ENCODE measurements at regions not wholly inside any gene's neighbourhood (a gene's known extent, or its start where the extent isn't known, plus 50 kb on each side); places are given as distances from the start of the nearest gene placed in this dataset.

GRCh38 chr6:168903613-168904345 is 349.9 kb downstream of the THBS2 start:
- Mint-ChIP-seq H3K9me3 (peaks cover 7% of the 10 kb centered on the region), H3K27me3 (ENCODE audit: insufficient read depth, low read depth) (peaks cover 6% of the 10 kb centered on the region), H3K27ac (no peak overlapping the region), H3K4me3 (no peak overlapping the region), H3K36me3 (peaks cover 2% of the 10 kb centered on the region), H3K4me1 (peaks cover 7% of the 10 kb centered on the region)
- no peak for DNase-seq (ENCODE audit: low spot score)
- H3K4me1 ChIP-seq: no peaks in the 10 kb centered on the region
- H3K9me3 ChIP-seq (ENCODE audit: low read depth): no peaks in the 10 kb centered on the region
- no peaks in the 10 kb centered on the region for H3K36me3 ChIP-seq
- H3K4me2 ChIP-seq: no peak overlapping the region
- H3K27ac ChIP-seq: no peak overlapping the region
- no peak overlapping the region for H3K9ac ChIP-seq
- H3F3A ChIP-seq (ENCODE audit: low read depth): no peaks in the 10 kb centered on the region
- H3K4me3 ChIP-seq: no peak overlapping the region
- no peaks in the 10 kb centered on the region for H3K27me3 ChIP-seq
- no peaks in the 10 kb centered on the region for H3K79me2 ChIP-seq (ENCODE audit: low read depth)
- TF ChIP-seq EZH2phosphoT487 (IDR thresholded peaks at IDR 0.05) (no peak), CTCF (IDR thresholded peaks at IDR 0.05) (no peak), EZH2 (IDR thresholded peaks at IDR 0.05) (no peak)
- no peaks in the 10 kb centered on the region for H4K20me1 ChIP-seq (ENCODE audit: low read depth)
- H2AFZ ChIP-seq (replicated peaks): no peak overlapping the region

GRCh38 chr6:168902075-168902474 is 351.6 kb downstream of the THBS2 start:
- Histone ChIP-seq H3K27me3 (no peaks in the 10 kb centered on the region), H2AFZ (replicated peaks) (no peak overlapping the region), H3K27ac (no peak overlapping the region), H3K36me3 (no peaks in the 10 kb centered on the region), H3F3A (ENCODE audit: low read depth) (no peaks in the 10 kb centered on the region), H3K79me2 (ENCODE audit: low read depth) (no peaks in the 10 kb centered on the region), H3K9me3 (ENCODE audit: low read depth) (no peaks in the 10 kb centered on the region), H3K4me1 (no peaks in the 10 kb centered on the region), H3K9ac (no peak overlapping the region), H4K20me1 (ENCODE audit: low read depth) (no peaks in the 10 kb centered on the region), H3K4me3 (no peak overlapping the region), H3K4me2 (no peak overlapping the region)
- TF ChIP-seq EZH2phosphoT487 (IDR thresholded peaks at IDR 0.05) (no peak), EZH2 (IDR thresholded peaks at IDR 0.05) (no peak), CTCF (IDR thresholded peaks at IDR 0.05) (no peak)
- Mint-ChIP-seq H3K36me3 (peaks cover 2% of the 10 kb centered on the region), H3K27ac (no peak overlapping the region), H3K27me3 (ENCODE audit: insufficient read depth, low read depth) (peaks cover 6% of the 10 kb centered on the region), H3K4me1 (peaks cover 7% of the 10 kb centered on the region), H3K9me3 (peaks cover 7% of the 10 kb centered on the region), H3K4me3 (no peak overlapping the region)
- DNase-seq (ENCODE audit: low spot score): no peak

- no peaks in the 10 kb centered on the region for H3K4me1 ChIP-seq
- H3K4me1 Mint-ChIP-seq: peaks cover 7% of the 10 kb centered on the region
- H3K27ac ChIP-seq: no peak overlapping the region
- no peak overlapping the region for H3K4me2 ChIP-seq
- no peaks in the 10 kb centered on the region for H4K20me1 ChIP-seq (ENCODE audit: low read depth)
- no peaks in the 10 kb centered on the region for H3K9me3 ChIP-seq (ENCODE audit: low read depth)
- no peak for DNase-seq (ENCODE audit: low spot score)
- peaks cover 10% of the 10 kb centered on the region for H3K9me3 Mint-ChIP-seq
- no peaks in the 10 kb centered on the region for H3K79me2 ChIP-seq (ENCODE audit: low read depth)
- no peak overlapping the region for H3K27ac Mint-ChIP-seq
- no peak overlapping the region for H3K4me3 ChIP-seq
- H2AFZ ChIP-seq (replicated peaks): no peak overlapping the region
- no peak overlapping the region for H3K4me3 Mint-ChIP-seq
- H3K36me3 Mint-ChIP-seq: peaks cover 2% of the 10 kb centered on the region
- TF ChIP-seq EZH2 (IDR thresholded peaks at IDR 0.05) (no peak), CTCF (IDR thresholded peaks at IDR 0.05) (no peak), EZH2phosphoT487 (IDR thresholded peaks at IDR 0.05) (no peak)
- H3K27me3 ChIP-seq: no peaks in the 10 kb centered on the region
- H3F3A ChIP-seq (ENCODE audit: low read depth): no peaks in the 10 kb centered on the region
- peaks cover 3% of the 10 kb centered on the region for H3K27me3 Mint-ChIP-seq (ENCODE audit: insufficient read depth, low read depth)
- no peaks in the 10 kb centered on the region for H3K36me3 ChIP-seq
- H3K9ac ChIP-seq: no peak overlapping the region
These were observed 352.6 kb downstream of the THBS2 start for GRCh38 chr6:168901076-168901475.
